Stimulated activated naive B cell treated with anti-CD40 and anti-IgM and Interleukin-4, amounts not matched to agents 10 μg/mL and 1 μg/mL and 100 μg/mL, for 72 hours (primary cell): ENCODE measurements at regions not wholly inside any gene's neighbourhood (a gene's known extent, or its start where the extent isn't known, plus 50 kb on each side); places are given as distances from the start of the nearest gene placed in this dataset.
"Not testable (repeated sequence)": the region's sequence is repeated elsewhere in the genome, so short reads cannot be mapped to it uniquely, and the experiment has no call there.

ENCODE experiments used
- ATAC-seq, 2 donors: fragments of 150-1000 bp; cut with Tn5 transposase; replicated peaks; 2 replicates each; pipeline ENCODE4 v1.10.0; 2021; ENCODE audit warnings: moderate library complexity in 1 of 2
- DNase-seq: peaks from one replicate; pipeline ENCODE4 v3.0.0; 2021
- H3K27ac Mint-ChIP-seq: one replicate; pipeline ENCODE4 v1.8.0; 2022; ENCODE audit warnings: mild to moderate bottlenecking, mixed read lengths
- H3K27me3 Mint-ChIP-seq, 2 donors: one replicate each; pipeline ENCODE4 v1.8.0; 2022; ENCODE audit warnings: mixed read lengths in 2 of 2
- H3K36me3 Mint-ChIP-seq, 2 donors: one replicate each; pipeline ENCODE4 v1.8.0; 2022; ENCODE audit warnings: mixed read lengths in 2 of 2, mild to moderate bottlenecking in 1 of 2
- H3K4me1 Mint-ChIP-seq, 2 donors: one replicate each; pipeline ENCODE4 v1.8.0; 2022; ENCODE audit warnings: mixed read lengths in 2 of 2, mild to moderate bottlenecking in 1 of 2
- H3K4me3 Mint-ChIP-seq, 2 donors: one replicate each; pipeline ENCODE4 v1.8.0; 2022; ENCODE audit warnings: mild to moderate bottlenecking in 2 of 2, mixed read lengths in 2 of 2, moderate library complexity in 1 of 2
- H3K9me3 Mint-ChIP-seq, 2 donors: one replicate each; pipeline ENCODE4 v1.8.0; 2022; ENCODE audit warnings: mixed read lengths in 2 of 2, mild to moderate bottlenecking in 1 of 2

DNA sequence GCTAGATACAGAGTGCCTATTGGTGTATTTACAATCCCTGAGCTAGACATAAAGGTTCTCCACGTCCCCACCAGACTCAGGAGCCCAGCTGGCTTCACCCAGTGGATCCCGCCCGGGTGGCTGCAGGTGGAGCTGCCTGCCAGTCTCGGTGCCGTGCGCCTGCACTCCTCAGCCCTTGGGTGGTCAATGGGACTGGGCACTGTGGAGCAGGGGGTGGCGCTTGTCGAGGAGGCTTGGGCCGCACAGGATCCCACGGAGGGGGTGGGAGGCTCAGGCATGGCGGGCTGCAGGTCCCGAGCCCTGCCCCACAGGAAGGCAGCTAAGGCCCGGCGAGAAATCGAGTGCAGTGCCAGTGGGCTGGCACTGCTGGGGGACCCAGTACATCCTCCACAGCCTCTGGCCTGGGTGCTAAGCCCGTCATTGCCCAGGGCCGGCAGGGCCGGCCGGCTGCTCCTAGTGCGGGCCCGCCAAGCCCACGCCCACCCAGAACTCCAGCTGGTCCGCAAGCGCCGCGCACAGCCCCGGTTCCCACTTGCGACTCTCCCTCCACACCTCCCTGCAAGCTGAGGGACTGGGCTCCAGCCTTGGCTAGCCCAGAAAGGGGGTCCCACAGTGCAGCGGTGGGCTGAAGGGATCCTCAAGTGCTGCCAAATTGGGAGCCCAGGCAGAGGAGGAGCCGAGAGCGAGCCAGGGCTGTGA is 554.6 kb upstream of the LUZP2 start:
- DNase-seq, H3K27me3 Mint-ChIP-seq, H3K36me3 Mint-ChIP-seq, H3K4me3 Mint-ChIP-seq, H3K27ac Mint-ChIP-seq, H3K9me3 Mint-ChIP-seq, H3K4me1 Mint-ChIP-seq, ATAC-seq: not testable (repeated sequence)

DNA sequence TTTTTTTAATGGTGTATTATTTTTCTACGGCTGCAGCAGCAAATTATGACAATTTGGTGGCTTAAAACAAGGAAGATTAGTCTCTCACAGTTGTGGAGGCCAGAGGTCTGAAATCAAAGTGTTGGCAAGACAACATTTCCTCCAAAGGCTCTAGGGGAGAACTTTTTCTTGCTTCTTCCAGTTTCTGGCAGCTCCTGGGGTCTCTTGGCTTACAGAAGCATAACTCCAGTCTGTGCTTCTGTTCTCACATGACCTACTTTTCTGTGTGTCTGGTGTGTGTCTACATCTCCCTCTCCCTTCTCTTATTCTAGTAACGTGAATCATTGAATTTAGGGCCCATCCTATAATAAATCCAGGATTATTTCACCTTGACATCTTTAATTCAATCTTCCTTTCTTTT is 551.9 kb upstream of the LUZP2 start:
- H3K27ac Mint-ChIP-seq, result no peak overlapping the region
- H3K4me1 Mint-ChIP-seq, result no peaks in the 10 kb centered on the region
- DNase-seq, result no peak
- H3K36me3 Mint-ChIP-seq, result no peaks in the 10 kb centered on the region
- H3K4me3 Mint-ChIP-seq, result no peak overlapping the region
- no peaks in the 10 kb centered on the region for H3K27me3 Mint-ChIP-seq
- ATAC-seq, result no peak
- H3K9me3 Mint-ChIP-seq, result no peaks in the 10 kb centered on the region

DNA sequence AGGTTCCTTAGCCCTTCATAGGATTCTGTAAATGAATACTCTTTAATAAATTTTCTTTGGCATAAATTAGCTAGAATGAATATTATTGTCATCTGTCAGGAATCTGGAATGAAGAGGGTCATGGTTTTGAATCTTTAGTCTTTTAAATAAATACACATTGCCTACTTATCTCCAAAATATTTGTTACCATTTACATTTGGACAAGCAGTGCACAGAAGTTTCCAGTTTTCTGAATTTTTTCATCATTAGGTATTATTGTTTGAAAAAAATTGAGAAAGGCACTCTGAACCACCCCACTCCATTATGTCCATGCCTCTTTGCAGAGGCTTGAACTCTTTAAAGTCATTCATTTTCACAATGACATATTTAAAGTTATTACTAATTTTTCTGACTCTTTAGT is 549.0 kb upstream of the LUZP2 start:
- no peaks in the 10 kb centered on the region for H3K36me3 Mint-ChIP-seq
- H3K27ac Mint-ChIP-seq, result no peak overlapping the region
- H3K4me1 Mint-ChIP-seq, result no peaks in the 10 kb centered on the region
- no peak for ATAC-seq
- no peak overlapping the region for H3K4me3 Mint-ChIP-seq
- no peaks in the 10 kb centered on the region for H3K27me3 Mint-ChIP-seq
- no peaks in the 10 kb centered on the region for H3K9me3 Mint-ChIP-seq
- no peak for DNase-seq

DNA sequence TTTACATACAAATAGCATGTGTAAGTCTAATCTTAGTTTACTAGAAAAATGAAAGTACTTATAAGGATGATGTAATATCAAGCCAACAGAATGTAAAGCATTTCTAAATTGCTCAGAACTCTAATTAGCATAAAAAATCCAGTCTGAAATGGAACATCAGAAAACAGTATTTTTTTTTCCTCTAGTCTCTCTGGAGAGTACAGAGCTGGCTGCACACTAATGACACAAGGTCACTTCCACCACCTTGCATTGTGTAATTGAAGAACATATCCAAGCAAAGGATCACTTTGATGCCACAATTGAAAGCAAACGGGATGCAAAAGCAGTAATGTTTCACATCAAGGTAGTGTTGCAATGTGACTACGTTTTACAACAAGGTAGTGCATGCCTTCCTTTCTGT is 548.0 kb upstream of the LUZP2 start:
- Mint-ChIP-seq H3K4me3 (no peak overlapping the region), H3K9me3 (no peaks in the 10 kb centered on the region), H3K36me3 (no peaks in the 10 kb centered on the region)

DNA sequence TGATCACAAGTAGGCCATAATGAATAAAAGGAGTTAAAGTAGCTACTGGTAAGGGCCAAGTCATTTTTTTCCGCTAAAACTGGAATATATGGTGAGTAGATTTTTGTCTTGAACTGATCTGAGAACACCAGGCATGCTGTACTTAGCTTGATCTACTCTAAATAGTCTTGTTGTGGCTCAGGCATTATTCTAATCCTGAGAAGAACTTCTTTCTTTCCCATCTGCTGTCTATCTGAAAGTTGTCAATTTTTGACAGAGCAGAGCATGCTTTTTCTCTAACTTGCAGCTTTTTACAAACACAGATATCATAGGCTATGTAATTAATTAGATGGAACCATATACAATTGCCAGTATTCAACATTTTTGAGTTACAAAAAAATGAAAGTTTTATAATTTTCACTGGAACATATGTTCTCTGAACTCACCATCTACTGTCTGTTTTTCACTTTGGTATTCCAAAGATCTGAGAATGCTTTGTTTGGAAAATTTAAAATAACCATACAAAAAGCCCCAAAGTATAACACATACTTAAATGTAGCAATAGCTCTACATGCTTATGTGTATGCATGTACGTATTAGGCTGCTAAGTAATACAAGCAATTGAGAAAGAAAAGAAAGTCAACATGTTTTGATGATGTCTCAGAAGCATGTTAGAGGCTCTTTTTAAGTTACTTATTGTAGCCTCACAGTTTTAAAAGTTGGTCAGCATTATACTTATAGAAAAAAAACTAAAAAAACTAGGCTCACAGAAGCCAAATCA is 542.7 kb upstream of the LUZP2 start:
- Mint-ChIP-seq H3K4me3 (no peak overlapping the region), H3K4me1 (no peaks in the 10 kb centered on the region), H3K27me3 (no peaks in the 10 kb centered on the region), H3K27ac (no peak overlapping the region), H3K9me3 (no peaks in the 10 kb centered on the region), H3K36me3 (no peaks in the 10 kb centered on the region)
- ATAC-seq (no peak), DNase-seq (no peak)

More for the DNA sequence above, 548.0 kb upstream of the LUZP2 start:
- Mint-ChIP-seq H3K27ac (no peak overlapping the region), H3K4me1 (no peaks in the 10 kb centered on the region), H3K27me3 (no peaks in the 10 kb centered on the region)
- ATAC-seq (no peak), DNase-seq (no peak)

DNA sequence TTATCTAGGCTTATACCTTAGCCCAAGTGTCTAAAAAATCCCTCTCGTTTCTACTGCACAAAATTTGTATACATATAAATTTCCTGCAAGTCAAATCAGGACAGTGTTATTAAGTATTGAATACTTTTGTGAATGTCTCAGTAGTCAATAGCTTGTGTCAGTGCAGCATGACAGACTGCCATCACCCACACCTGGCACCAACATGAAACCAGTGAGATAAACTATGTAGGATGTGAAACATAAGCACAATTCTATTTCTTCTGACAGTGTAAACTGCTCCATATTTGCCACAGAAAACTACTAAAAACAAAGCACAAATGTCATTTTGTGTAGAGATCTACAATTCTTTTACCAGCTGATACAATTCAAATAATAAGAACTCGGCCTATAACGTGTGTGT is 542.1 kb upstream of the LUZP2 start:
- Mint-ChIP-seq H3K4me3 (no peak overlapping the region), H3K27me3 (no peaks in the 10 kb centered on the region), H3K36me3 (no peaks in the 10 kb centered on the region), H3K27ac (no peak overlapping the region), H3K4me1 (no peaks in the 10 kb centered on the region), H3K9me3 (no peaks in the 10 kb centered on the region)
- no peak for DNase-seq
- ATAC-seq, result no peak

DNA sequence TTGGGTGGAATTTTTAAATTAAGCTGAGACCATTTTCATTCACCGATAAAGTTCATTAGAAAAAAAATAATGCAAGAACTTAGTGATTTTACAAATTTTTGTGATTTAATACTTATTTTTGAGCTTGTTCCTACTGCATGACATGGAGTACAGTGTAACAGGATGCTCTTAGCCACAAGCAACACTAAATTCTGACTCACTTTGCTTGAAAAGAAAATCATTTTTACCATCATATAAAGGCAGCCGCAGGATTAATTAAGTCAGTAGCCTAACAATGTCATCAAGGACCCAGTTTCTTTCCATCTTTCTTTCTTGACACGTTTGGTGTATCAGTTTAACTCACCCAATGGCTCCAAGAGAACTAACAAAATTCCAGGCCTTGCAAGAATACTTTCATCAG is 540.3 kb upstream of the LUZP2 start:
- DNase-seq (no peak), ATAC-seq (no peak)
- Mint-ChIP-seq H3K4me1 (no peaks in the 10 kb centered on the region), H3K27ac (no peak overlapping the region), H3K36me3 (no peaks in the 10 kb centered on the region), H3K27me3 (no peaks in the 10 kb centered on the region), H3K4me3 (no peak overlapping the region), H3K9me3 (no peaks in the 10 kb centered on the region)

DNA sequence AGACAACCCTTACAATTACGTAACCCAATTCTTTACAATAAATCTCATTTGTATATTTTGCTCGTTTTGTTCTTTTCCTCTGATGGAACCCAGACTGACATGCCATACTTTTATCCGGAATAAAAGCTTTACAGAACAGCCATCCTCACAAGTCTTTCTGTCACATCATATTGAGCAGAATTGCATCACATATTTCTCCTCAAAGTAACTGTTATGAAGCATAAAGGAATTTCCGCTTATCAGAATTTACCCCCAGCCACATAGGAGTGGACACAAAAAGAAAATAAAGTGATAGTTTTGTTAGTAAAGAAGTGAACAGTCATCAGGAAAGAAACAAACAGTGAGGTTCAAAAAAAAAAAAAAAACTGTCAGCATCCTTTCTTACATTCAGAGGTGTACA is 539.5 kb upstream of the LUZP2 start:
- no peak overlapping the region for H3K4me3 Mint-ChIP-seq
- no peaks in the 10 kb centered on the region for H3K4me1 Mint-ChIP-seq
- no peak for ATAC-seq
- H3K36me3 Mint-ChIP-seq, result no peaks in the 10 kb centered on the region
- no peaks in the 10 kb centered on the region for H3K27me3 Mint-ChIP-seq
- H3K9me3 Mint-ChIP-seq, result no peaks in the 10 kb centered on the region
- no peak overlapping the region for H3K27ac Mint-ChIP-seq
- DNase-seq, result no peak

DNA sequence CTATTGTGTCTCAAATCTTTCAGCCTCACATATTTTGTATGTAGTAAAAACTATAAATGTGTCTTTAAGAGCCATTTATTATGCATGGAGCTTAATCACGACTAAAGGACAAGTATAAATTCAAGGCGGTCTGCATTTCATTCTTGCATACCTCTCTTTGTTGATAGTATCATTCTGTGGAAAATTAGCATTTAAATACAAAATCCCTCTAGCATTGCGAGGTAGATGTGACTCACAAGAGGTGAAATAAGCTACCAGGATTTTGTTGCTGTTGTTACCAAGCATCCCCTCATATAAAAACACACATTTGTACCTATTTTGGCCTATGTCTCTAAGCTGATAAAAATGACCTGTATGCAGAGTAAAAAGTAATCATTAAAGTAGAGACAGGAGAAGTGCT is 537.4 kb upstream of the LUZP2 start:
- Mint-ChIP-seq H3K4me3 (no peak overlapping the region), H3K4me1 (no peaks in the 10 kb centered on the region), H3K27ac (no peak overlapping the region), H3K9me3 (no peaks in the 10 kb centered on the region), H3K36me3 (no peaks in the 10 kb centered on the region), H3K27me3 (no peaks in the 10 kb centered on the region)
- DNase-seq (no peak), ATAC-seq (no peak)

DNA sequence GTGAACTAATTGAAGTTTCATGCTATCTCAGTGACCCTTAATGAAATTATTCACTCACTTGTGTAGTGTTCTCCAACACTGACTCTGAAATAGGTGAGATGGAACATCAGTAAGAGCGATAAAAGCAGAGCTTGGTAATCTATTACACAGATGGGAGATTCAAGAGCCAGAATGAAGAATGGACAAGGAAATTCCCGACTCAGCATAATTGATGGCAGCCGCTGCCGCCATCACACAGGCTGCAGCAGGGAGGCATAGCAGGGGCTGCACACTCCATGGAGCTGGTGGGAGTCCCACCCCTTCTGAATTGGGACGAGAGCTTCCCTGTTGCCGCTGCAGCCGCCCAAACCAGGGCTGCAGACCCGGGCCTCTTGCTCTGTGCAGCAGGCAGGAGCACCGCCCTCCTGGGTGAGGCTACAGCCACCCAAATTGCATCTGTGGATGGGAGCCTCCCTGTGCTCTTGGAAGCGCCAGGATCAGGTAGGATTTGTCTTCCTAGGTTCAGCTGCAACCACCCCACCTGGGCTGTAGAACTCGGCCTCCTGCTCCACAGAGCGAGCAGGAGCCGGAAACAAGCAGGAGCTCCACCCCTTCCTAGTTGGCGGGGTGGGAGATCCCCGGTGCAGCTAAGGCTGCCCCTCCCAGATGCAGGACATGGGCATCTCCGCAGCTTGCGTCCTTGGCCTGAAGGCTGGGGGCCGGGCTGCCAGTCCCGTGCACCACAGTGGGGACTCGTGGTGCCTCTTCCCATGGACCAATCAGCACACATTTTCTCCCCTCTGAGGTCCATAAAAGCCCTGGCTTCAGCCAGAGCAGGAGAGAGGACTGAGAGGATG is 535.1 kb upstream of the LUZP2 start:
- H3K9me3 Mint-ChIP-seq, result no peaks in the 10 kb centered on the region
- ATAC-seq, result no peak

DNA sequence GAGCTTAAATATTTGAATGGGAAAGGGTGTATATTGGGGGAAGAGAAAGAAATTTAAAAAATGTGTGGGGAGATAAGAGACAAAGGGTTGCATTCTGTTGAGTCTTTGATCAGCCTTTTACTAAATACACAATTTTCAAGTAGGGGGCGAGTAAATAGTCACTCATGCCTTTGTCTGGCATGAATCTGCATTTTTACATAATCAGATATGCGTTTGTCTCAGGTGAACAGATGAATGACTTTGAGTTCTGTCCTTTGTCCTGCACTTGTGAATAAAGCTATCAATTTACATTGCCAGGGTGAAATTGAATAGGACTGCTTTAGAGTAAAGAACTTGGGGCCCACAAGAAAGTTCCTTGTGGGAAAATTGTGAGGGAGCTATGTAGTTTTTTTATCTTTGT is 523.6 kb upstream of the LUZP2 start:
- no peaks in the 10 kb centered on the region for H3K27me3 Mint-ChIP-seq
- H3K4me1 Mint-ChIP-seq, result no peaks in the 10 kb centered on the region
- no peak for DNase-seq
- no peak overlapping the region for H3K27ac Mint-ChIP-seq
- no peak for ATAC-seq
- no peaks in the 10 kb centered on the region for H3K9me3 Mint-ChIP-seq
- H3K36me3 Mint-ChIP-seq, result no peaks in the 10 kb centered on the region
- H3K4me3 Mint-ChIP-seq, result no peak overlapping the region

More for the DNA sequence above, 535.1 kb upstream of the LUZP2 start:
- Mint-ChIP-seq H3K36me3 (no peaks in the 10 kb centered on the region), H3K27ac (no peak overlapping the region), H3K27me3 (no peaks in the 10 kb centered on the region), H3K4me3 (no peak overlapping the region), H3K4me1 (no peaks in the 10 kb centered on the region)
- DNase-seq, result no peak

DNA sequence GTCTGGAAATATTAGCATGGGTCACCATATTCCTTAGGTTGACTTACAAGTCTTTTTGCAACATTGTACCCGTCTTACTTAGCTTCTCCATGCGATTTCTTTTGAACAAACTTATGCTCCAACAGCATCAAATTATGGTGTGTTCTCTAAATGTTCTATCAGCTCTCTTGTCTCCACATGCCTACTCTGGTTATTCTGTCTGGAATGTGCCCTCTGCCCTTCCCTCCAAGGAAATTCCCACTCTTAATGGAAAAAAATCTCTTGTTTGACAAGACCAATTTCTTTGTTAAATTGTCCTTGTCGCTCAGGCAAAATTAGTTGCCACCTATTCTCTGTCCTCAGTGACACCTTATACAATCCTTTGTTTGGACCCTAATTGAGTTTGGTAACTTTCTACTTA is 522.8 kb upstream of the LUZP2 start:
- Mint-ChIP-seq H3K27ac (no peak overlapping the region), H3K27me3 (no peaks in the 10 kb centered on the region), H3K4me3 (no peak overlapping the region), H3K4me1 (no peaks in the 10 kb centered on the region), H3K36me3 (no peaks in the 10 kb centered on the region), H3K9me3 (no peaks in the 10 kb centered on the region)
- DNase-seq (no peak), ATAC-seq (no peak)

DNA sequence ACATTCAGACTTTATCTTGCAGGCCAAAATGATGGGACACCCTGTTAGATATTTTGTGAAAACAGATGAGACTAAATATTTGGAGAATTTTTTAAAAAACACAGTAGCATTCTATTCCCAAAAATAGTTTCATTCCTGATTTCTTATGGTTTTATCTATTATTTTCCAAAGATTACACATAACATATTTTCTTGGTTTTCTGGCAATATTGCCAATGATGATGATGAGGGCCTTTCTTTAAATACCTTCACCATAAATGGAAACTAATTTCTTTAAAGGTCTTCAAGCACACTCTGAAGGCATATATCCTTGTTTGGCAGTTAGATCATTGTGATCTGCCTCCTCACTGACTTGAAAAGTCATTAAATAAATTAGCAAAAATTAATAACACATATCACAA is 522.3 kb upstream of the LUZP2 start:
- DNase-seq (no peak), ATAC-seq (no peak)
- Mint-ChIP-seq H3K9me3 (no peaks in the 10 kb centered on the region), H3K27me3 (no peaks in the 10 kb centered on the region), H3K4me1 (no peaks in the 10 kb centered on the region), H3K27ac (no peak overlapping the region), H3K4me3 (no peak overlapping the region), H3K36me3 (no peaks in the 10 kb centered on the region)

DNA sequence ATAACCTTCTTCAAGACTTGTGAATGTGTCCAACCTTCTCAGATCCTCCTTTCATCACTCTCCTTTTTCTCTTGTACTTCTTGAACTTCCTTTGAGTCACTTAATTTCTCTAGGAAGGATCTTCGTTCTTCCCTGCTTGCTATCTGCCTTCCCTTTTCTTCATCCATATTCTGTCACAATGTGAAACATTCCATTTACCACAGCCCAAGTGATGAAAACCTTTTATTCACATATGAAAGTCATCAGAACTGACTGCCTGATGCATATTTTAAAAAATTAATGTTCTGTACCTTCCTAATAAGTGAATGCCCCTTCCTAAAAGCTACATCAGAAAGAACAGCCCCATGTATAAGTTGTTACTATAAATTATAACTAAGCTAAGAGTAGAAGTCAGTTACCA is 520.4 kb upstream of the LUZP2 start:
- DNase-seq (no peak), ATAC-seq (no peak)
- H3K4me1 Mint-ChIP-seq, result no peaks in the 10 kb centered on the region
- no peak overlapping the region for H3K4me3 Mint-ChIP-seq
- no peaks in the 10 kb centered on the region for H3K9me3 Mint-ChIP-seq
- H3K27ac Mint-ChIP-seq, result no peak overlapping the region
- no peaks in the 10 kb centered on the region for H3K27me3 Mint-ChIP-seq
- no peaks in the 10 kb centered on the region for H3K36me3 Mint-ChIP-seq

DNA sequence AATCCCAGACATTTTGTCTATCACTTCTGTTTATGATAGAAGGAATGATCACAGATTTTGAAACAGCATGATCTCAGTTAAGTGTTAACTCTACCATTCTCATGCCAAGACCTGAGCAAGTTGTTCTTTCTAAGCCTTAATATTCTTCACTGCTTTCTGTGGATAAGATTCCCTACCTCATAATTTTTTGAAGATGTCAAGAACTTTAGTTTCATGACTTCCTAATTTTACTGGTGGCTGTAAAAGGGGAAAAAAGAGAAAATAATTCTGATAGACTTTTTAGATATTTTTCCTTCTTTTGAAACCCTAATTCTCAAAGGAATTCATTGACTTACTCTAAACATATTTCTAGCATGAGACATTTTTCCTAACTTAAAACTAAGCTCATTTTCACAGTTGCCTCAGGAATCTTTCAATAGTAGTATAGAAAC is 520.0 kb upstream of the LUZP2 start:
- ATAC-seq (no peak), DNase-seq (no peak)
- no peak overlapping the region for H3K27ac Mint-ChIP-seq
- no peaks in the 10 kb centered on the region for H3K9me3 Mint-ChIP-seq
- H3K4me1 Mint-ChIP-seq, result no peaks in the 10 kb centered on the region
- H3K27me3 Mint-ChIP-seq, result no peaks in the 10 kb centered on the region
- H3K36me3 Mint-ChIP-seq, result no peaks in the 10 kb centered on the region
- no peak overlapping the region for H3K4me3 Mint-ChIP-seq
